GM23338 (cell line): ENCODE measurements at regions not wholly inside any gene's neighbourhood (a gene's known extent, or its start where the extent isn't known, plus 50 kb on each side); places are given as distances from the start of the nearest gene placed in this dataset.

Experiments
- ATAC-seq: fragments of 200-7000 bp; cut with Tn5 transposase; 3 replicates; pipeline ENCODE4 v1.9.1; 2020
- DNase-seq: peaks from one replicate; pipeline ENCODE4 v3.0.0-alpha.2; 2015; ENCODE audit warnings: low spot score
- H2AFZ ChIP-seq: fragments of 200-600 bp; sonication (generic); 2 replicates; pipeline ENCODE4 v1.8.0; 2016; ENCODE audit warnings: antibody characterized with exemption, mild to moderate bottlenecking, moderate library complexity
- H3F3A ChIP-seq: fragments of 200-600 bp; sonication (generic); replicated peaks from 2 replicates; pipeline ENCODE4 v1.8.0; 2017; ENCODE audit warnings: antibody characterized with exemption, mixed run types, low read depth
- H3K27ac ChIP-seq: fragments of 200-600 bp; sonication (generic); 2 replicates; pipeline ENCODE4 v1.6.1; 2016; ENCODE audit warnings: low read depth
- H3K27me3 ChIP-seq: fragments of 200-600 bp; sonication (generic); 2 replicates; pipeline ENCODE4 v1.8.0; 2016; ENCODE audit warnings: mild to moderate bottlenecking, mixed run types, moderate library complexity; ENCODE audit not compliant: insufficient read depth
- H3K36me3 ChIP-seq: fragments of 200-600 bp; sonication (generic); 2 replicates; pipeline ENCODE4 v1.8.0; 2016; ENCODE audit warnings: mild to moderate bottlenecking; ENCODE audit not compliant: insufficient read depth
- H3K4me1 ChIP-seq: fragments of 200-600 bp; sonication (generic); 2 replicates; pipeline ENCODE4 v1.8.0; 2016; ENCODE audit warnings: mild to moderate bottlenecking, moderate library complexity; ENCODE audit not compliant: insufficient read depth
- H3K4me2 ChIP-seq: fragments of 200-600 bp; sonication (generic); 2 replicates; pipeline ENCODE4 v1.7.1; 2017; ENCODE audit warnings: mixed run types
- H3K4me3 ChIP-seq: fragments of 200-600 bp; sonication (generic); 2 replicates; pipeline ENCODE4 v1.6.1; 2016; ENCODE audit warnings: mixed run types
- H3K79me2 ChIP-seq: fragments of 200-600 bp; sonication (generic); replicated peaks from 2 replicates; pipeline ENCODE4 v1.8.0; 2017; ENCODE audit warnings: mild to moderate bottlenecking; ENCODE audit not compliant: insufficient read depth
- H3K9me2 ChIP-seq: fragments of 200-600 bp; sonication (generic); 2 replicates; pipeline ENCODE4 v1.8.0; 2017; ENCODE audit not compliant: insufficient read depth
- H4K20me1 ChIP-seq: fragments of 200-600 bp; sonication (generic); replicated peaks from 2 replicates; pipeline ENCODE4 v1.8.0; 2017; ENCODE audit warnings: mild to moderate bottlenecking; ENCODE audit not compliant: insufficient read depth
- H3K27ac Mint-ChIP-seq: 2 replicates; pipeline ENCODE4 v1.8.0; 2020; ENCODE audit warnings: inconsistent platforms, mild to moderate bottlenecking, moderate library complexity, mixed read lengths
- H3K27me3 Mint-ChIP-seq: 3 replicates; pipeline ENCODE4 v1.8.0; 2022; ENCODE audit warnings: low read depth, mild to moderate bottlenecking, moderate library complexity, mixed read lengths, inconsistent platforms; ENCODE audit not compliant: insufficient read depth, poor library complexity
- H3K36me3 Mint-ChIP-seq: 3 replicates; pipeline ENCODE4 v1.8.0; 2021; ENCODE audit warnings: low read depth, mild to moderate bottlenecking, inconsistent platforms, moderate library complexity, mixed read lengths
- H3K4me1 Mint-ChIP-seq: 3 replicates; pipeline ENCODE4 v1.8.0; 2020; ENCODE audit warnings: mild to moderate bottlenecking, inconsistent platforms, mixed read lengths
- H3K4me3 Mint-ChIP-seq: 3 replicates; pipeline ENCODE4 v1.8.0; 2021; ENCODE audit warnings: moderate library complexity, mild to moderate bottlenecking, inconsistent platforms, mixed read lengths
- H3K9me3 Mint-ChIP-seq: 3 replicates; pipeline ENCODE4 v1.8.0; 2020; ENCODE audit warnings: moderate library complexity, mild to moderate bottlenecking, inconsistent platforms, mixed read lengths
- CREB1 ChIP-seq: fragments of 250-450 bp; sonication (Bioruptor Pico); IDR thresholded peaks from 2 replicates; pipeline ENCODE4 v1.5.0; 2020; ENCODE audit warnings: low read depth, mild to moderate bottlenecking, moderate library complexity
- CTCF ChIP-seq, 2 experiments: fragments of 200-600 bp in 1 of 2; sonication (generic) in 1 of 2; conservative IDR thresholded peaks; 2 replicates each; pipeline versions ENCODE4 v1.5.1 to v1.6.1; 2016 to 2017; ENCODE audit warnings: antibody characterized with exemption in 2 of 2, low read depth in 2 of 2, mild to moderate bottlenecking in 2 of 2, moderate library complexity in 1 of 2
- EZH2 ChIP-seq: fragments of 200-600 bp; sonication (generic); IDR thresholded peaks from one replicate; pipeline ENCODE4 v1.8.0; 2017; ENCODE audit warnings: antibody characterized with exemption, mild to moderate bottlenecking, low read depth; ENCODE audit not compliant: unreplicated experiment
- EZH2phosphoT487 ChIP-seq: fragments of 200-600 bp; sonication (generic); IDR thresholded peaks from one replicate; pipeline ENCODE4 v1.8.1; 2018; ENCODE audit warnings: antibody characterized with exemption; ENCODE audit not compliant: unreplicated experiment
- JUNB ChIP-seq: IDR thresholded peaks from one replicate; pipeline ENCODE4 v1.6.1; 2016; ENCODE audit warnings: antibody characterized with exemption; ENCODE audit not compliant: unreplicated experiment
- NANOG ChIP-seq: IDR thresholded peaks from 2 replicates; pipeline ENCODE4 v1.6.1; 2016; ENCODE audit warnings: antibody characterized with exemption, borderline replicate concordance
- POLR2AphosphoS5 ChIP-seq: IDR thresholded peaks from 2 replicates; pipeline ENCODE4 v1.6.1; 2016; ENCODE audit warnings: antibody characterized with exemption, low read depth
- REST ChIP-seq: IDR thresholded peaks from one replicate; pipeline ENCODE4 v1.6.1; 2018; ENCODE audit warnings: antibody characterized with exemption; ENCODE audit not compliant: unreplicated experiment
- STAT1 ChIP-seq: IDR thresholded peaks from one replicate; pipeline ENCODE4 v1.6.1; 2016; ENCODE audit warnings: antibody characterized with exemption; ENCODE audit not compliant: unreplicated experiment
- ZNF114 ChIP-seq: fragments of 250-450 bp; sonication (Bioruptor Pico); IDR thresholded peaks from 2 replicates; pipeline ENCODE4 v1.5.0; 2020; ENCODE audit warnings: mild to moderate bottlenecking, moderate library complexity
- ZNF331 ChIP-seq: fragments of 250-450 bp; sonication (Bioruptor Pico); IDR thresholded peaks from 2 replicates; pipeline ENCODE4 v1.5.0; 2020; ENCODE audit warnings: low read depth, mild to moderate bottlenecking, moderate library complexity
- TF ChIP-seq, protein P1 (sequence below): fragments of 250-450 bp; sonication (Bioruptor Pico); IDR thresholded peaks from 2 replicates; pipeline ENCODE4 v1.5.0; 2020; ENCODE audit warnings: mild to moderate bottlenecking, moderate library complexity
- TF ChIP-seq, protein P2 (sequence below): IDR thresholded peaks from 2 replicates; pipeline ENCODE4 v1.6.1; 2016; ENCODE audit warnings: antibody characterized with exemption

- no peaks in the 10 kb centered on the region for H3K36me3 Mint-ChIP-seq
- peaks cover 16% of the 10 kb centered on the region for H3K4me1 Mint-ChIP-seq
- no peak overlapping the region for H3K27ac ChIP-seq
- peaks cover 3% of the 10 kb centered on the region for H3K27me3 Mint-ChIP-seq
- no peak for TF ChIP-seq STAT1
- no peak for TF ChIP-seq POLR2AphosphoS5
- TF ChIP-seq, protein P1, sequence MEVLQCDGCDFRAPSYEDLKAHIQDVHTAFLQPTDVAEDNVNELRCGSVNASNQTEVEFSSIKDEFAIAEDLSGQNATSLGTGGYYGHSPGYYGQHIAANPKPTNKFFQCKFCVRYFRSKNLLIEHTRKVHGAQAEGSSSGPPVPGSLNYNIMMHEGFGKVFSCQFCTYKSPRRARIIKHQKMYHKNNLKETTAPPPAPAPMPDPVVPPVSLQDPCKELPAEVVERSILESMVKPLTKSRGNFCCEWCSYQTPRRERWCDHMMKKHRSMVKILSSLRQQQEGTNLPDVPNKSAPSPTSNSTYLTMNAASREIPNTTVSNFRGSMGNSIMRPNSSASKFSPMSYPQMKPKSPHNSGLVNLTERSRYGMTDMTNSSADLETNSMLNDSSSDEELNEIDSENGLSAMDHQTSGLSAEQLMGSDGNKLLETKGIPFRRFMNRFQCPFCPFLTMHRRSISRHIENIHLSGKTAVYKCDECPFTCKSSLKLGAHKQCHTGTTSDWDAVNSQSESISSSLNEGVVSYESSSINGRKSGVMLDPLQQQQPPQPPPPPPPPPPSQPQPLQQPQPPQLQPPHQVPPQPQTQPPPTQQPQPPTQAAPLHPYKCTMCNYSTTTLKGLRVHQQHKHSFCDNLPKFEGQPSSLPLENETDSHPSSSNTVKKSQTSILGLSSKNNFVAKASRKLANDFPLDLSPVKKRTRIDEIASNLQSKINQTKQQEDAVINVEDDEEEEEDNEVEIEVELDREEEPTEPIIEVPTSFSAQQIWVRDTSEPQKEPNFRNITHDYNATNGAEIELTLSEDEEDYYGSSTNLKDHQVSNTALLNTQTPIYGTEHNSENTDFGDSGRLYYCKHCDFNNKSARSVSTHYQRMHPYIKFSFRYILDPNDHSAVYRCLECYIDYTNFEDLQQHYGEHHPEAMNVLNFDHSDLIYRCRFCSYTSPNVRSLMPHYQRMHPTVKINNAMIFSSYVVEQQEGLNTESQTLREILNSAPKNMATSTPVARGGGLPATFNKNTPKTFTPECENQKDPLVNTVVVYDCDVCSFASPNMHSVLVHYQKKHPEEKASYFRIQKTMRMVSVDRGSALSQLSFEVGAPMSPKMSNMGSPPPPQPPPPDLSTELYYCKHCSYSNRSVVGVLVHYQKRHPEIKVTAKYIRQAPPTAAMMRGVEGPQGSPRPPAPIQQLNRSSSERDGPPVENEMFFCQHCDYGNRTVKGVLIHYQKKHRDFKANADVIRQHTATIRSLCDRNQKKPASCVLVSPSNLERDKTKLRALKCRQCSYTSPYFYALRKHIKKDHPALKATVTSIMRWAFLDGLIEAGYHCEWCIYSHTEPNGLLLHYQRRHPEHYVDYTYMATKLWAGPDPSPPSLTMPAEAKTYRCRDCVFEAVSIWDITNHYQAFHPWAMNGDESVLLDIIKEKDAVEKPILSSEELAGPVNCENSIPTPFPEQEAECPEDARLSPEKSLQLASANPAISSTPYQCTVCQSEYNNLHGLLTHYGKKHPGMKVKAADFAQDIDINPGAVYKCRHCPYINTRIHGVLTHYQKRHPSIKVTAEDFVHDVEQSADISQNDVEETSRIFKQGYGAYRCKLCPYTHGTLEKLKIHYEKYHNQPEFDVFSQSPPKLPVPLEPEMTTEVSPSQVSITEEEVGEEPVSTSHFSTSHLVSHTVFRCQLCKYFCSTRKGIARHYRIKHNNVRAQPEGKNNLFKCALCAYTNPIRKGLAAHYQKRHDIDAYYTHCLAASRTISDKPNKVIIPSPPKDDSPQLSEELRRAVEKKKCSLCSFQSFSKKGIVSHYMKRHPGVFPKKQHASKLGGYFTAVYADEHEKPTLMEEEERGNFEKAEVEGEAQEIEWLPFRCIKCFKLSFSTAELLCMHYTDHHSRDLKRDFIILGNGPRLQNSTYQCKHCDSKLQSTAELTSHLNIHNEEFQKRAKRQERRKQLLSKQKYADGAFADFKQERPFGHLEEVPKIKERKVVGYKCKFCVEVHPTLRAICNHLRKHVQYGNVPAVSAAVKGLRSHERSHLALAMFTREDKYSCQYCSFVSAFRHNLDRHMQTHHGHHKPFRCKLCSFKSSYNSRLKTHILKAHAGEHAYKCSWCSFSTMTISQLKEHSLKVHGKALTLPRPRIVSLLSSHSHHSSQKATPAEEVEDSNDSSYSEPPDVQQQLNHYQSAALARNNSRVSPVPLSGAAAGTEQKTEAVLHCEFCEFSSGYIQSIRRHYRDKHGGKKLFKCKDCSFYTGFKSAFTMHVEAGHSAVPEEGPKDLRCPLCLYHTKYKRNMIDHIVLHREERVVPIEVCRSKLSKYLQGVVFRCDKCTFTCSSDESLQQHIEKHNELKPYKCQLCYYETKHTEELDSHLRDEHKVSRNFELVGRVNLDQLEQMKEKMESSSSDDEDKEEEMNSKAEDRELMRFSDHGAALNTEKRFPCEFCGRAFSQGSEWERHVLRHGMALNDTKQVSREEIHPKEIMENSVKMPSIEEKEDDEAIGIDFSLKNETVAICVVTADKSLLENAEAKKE (CRISPR knock-in tag), result no peak
- TF ChIP-seq CREB1, result no peak
- TF ChIP-seq, protein P2, sequence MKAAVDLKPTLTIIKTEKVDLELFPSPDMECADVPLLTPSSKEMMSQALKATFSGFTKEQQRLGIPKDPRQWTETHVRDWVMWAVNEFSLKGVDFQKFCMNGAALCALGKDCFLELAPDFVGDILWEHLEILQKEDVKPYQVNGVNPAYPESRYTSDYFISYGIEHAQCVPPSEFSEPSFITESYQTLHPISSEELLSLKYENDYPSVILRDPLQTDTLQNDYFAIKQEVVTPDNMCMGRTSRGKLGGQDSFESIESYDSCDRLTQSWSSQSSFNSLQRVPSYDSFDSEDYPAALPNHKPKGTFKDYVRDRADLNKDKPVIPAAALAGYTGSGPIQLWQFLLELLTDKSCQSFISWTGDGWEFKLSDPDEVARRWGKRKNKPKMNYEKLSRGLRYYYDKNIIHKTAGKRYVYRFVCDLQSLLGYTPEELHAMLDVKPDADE, result no peak
- TF ChIP-seq NANOG, result no peak
- no peak for TF ChIP-seq EZH2phosphoT487
- no peak for TF ChIP-seq ZNF331 (CRISPR knock-in tag)
- no peak for TF ChIP-seq CTCF (conservative IDR thresholded peaks at IDR 0.05; ENCODE audit: low read depth in 2 of 2)
- no peak for TF ChIP-seq JUNB
- no peak for TF ChIP-seq REST
- no peak for TF ChIP-seq EZH2
- no peak for TF ChIP-seq ZNF114 (CRISPR knock-in tag)
- no peak overlapping the region for H3K4me3 Mint-ChIP-seq
- no peaks in the 10 kb centered on the region for H3K36me3 ChIP-seq
- ATAC-seq (no peak), DNase-seq (no peak)
- no peaks in the 10 kb centered on the region for H3K79me2 ChIP-seq
- H3K4me2 ChIP-seq, result no peak overlapping the region
- no peaks in the 10 kb centered on the region for H4K20me1 ChIP-seq
- peak overlapping the region; percentile 70 for H3K27ac Mint-ChIP-seq
- H3K9me3 Mint-ChIP-seq, result no peaks in the 10 kb centered on the region
- no peaks in the 10 kb centered on the region for H3F3A ChIP-seq
- peaks cover 24% of the 10 kb centered on the region for H3K9me2 ChIP-seq
- no peaks in the 10 kb centered on the region for H3K27me3 ChIP-seq
- H3K4me1 ChIP-seq, result no peaks in the 10 kb centered on the region; the same call in 1 of the 2 replicates
- H2AFZ ChIP-seq, result no peak overlapping the region
- H3K4me3 ChIP-seq, result no peak overlapping the region
These were observed 152.9 kb upstream of the CHD1 start for GRCh38 chr5:99081711-99082110.
